Astrocyte (in vitro differentiated cells and primary cell): ENCODE measurements at regions not wholly inside any gene's neighbourhood (a gene's known extent, or its start where the extent isn't known, plus 50 kb on each side); places are given as distances from the start of the nearest gene placed in this dataset.

Experiments
- DNase-seq: peaks from one replicate; pipeline ENCODE4 v3.0.0-alpha.2; 2010; ENCODE audit warnings: low read depth
- FAIRE-seq: peaks from 2 replicates; lab custom pipeline; 2011; peaks lifted over from hg19 to GRCh38; lab: Jason Lieb, UNC
- H2AFZ ChIP-seq: 2 replicates; pipeline ENCODE4 v1.6.0; 2012; ENCODE audit warnings: low read depth, low read length, inconsistent platforms
- H3K27ac ChIP-seq: 2 replicates; pipeline ENCODE4 v1.5.1; 2011; ENCODE audit warnings: low read depth, low read length, inconsistent platforms
- H3K27me3 ChIP-seq: 2 replicates; pipeline ENCODE4 v1.6.0; 2011; ENCODE audit warnings: low read length, inconsistent platforms; ENCODE audit not compliant: insufficient read depth
- H3K36me3 ChIP-seq: 2 replicates; pipeline ENCODE4 v1.5.1; 2011; ENCODE audit warnings: low read length, inconsistent platforms; ENCODE audit not compliant: insufficient read depth
- H3K4me1 ChIP-seq: 2 replicates; pipeline ENCODE4 v1.5.1; 2011; ENCODE audit warnings: low read length, inconsistent platforms; ENCODE audit not compliant: insufficient read depth
- H3K4me2 ChIP-seq: 2 replicates; pipeline ENCODE4 v1.6.0; 2012; ENCODE audit warnings: low read length, inconsistent platforms
- H3K4me3 ChIP-seq: 2 replicates; pipeline ENCODE4 v1.5.1; 2011; ENCODE audit warnings: low read depth, mild to moderate bottlenecking, low read length, inconsistent platforms; ENCODE audit not compliant: insufficient read depth
- H3K79me2 ChIP-seq: 2 replicates; pipeline ENCODE4 v1.6.0; 2012; ENCODE audit warnings: mild to moderate bottlenecking, low read length, inconsistent platforms; ENCODE audit not compliant: insufficient read depth
- H3K9ac ChIP-seq: 2 replicates; pipeline ENCODE4 v1.6.0; 2012; ENCODE audit warnings: mild to moderate bottlenecking, low read length, inconsistent platforms
- H3K9me3 ChIP-seq: 2 replicates; pipeline ENCODE4 v1.5.1; 2012; ENCODE audit warnings: low read depth, mild to moderate bottlenecking, low read length, inconsistent platforms; ENCODE audit not compliant: insufficient read depth
- H4K20me1 ChIP-seq: 2 replicates; pipeline ENCODE4 v1.6.0; 2012; ENCODE audit warnings: low read length, inconsistent platforms; ENCODE audit not compliant: insufficient read depth
- H3K27ac Mint-ChIP-seq: one replicate; pipeline ENCODE4 v1.8.0; 2021; ENCODE audit warnings: mild to moderate bottlenecking, mixed read lengths; ENCODE audit not compliant: unreplicated experiment
- H3K27me3 Mint-ChIP-seq: one replicate; pipeline ENCODE4 v1.8.0; 2021; ENCODE audit warnings: low read depth, mixed read lengths; ENCODE audit not compliant: unreplicated experiment
- H3K36me3 Mint-ChIP-seq: one replicate; pipeline ENCODE4 v1.8.0; 2021; ENCODE audit warnings: low read depth, mixed read lengths; ENCODE audit not compliant: unreplicated experiment
- H3K4me1 Mint-ChIP-seq: one replicate; pipeline ENCODE4 v1.8.0; 2021; ENCODE audit warnings: low read depth, mixed read lengths; ENCODE audit not compliant: unreplicated experiment
- H3K4me3 Mint-ChIP-seq: one replicate; pipeline ENCODE4 v1.8.0; 2021; ENCODE audit warnings: mild to moderate bottlenecking, moderate library complexity, mixed read lengths; ENCODE audit not compliant: unreplicated experiment
- H3K9me3 Mint-ChIP-seq: one replicate; pipeline ENCODE4 v1.8.0; 2021; ENCODE audit warnings: mild to moderate bottlenecking, mixed read lengths; ENCODE audit not compliant: unreplicated experiment
- EZH2 ChIP-seq: IDR thresholded peaks from 2 replicates; pipeline ENCODE4 v1.6.1; 2012; ENCODE audit warnings: mild to moderate bottlenecking, low read length, inconsistent platforms; ENCODE audit not compliant: insufficient read depth
- TF ChIP-seq, protein P1 (sequence below): IDR thresholded peaks from 2 replicates; pipeline ENCODE4 v1.5.1; 2011; ENCODE audit warnings: low read depth, mild to moderate bottlenecking, inconsistent platforms, low read length, moderate library complexity; ENCODE audit not compliant: insufficient read depth

GRCh38 chr1:172824209-172824608 lies 165.3 kb downstream of the FASLG start:
- FAIRE-seq: no peak
- no peak overlapping the region for H3K4me3 ChIP-seq

DNA sequence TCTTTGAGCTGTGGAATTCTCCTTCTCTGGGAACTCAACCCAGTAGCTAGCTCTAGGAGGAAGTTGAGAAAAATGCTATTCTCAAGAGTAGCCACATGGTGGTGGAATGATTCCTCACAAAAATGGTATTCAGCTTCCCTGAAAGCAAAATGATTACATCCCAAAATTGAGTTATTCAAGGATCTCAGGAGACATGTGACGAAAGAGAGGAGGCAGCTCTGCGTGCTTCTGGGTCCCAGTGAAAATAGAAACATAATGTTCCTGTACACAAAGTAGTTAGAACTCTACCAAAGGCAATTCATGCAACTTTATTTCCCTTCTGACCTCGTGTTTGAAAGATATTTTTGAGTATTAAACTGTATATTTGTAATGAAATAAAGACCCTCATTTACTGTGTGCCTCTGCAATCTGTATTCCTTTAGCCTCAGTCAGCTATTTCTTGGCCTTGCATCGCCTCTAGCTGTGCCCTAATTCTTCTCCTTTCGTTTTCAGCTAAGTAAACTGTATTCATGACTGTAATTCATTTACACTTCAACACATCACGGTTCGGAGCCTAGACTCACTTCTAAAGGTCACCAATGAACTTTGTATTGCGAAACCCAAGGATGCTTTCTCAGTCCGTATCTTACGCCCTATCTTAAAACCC lies 167.3 kb downstream of the FASLG start:
- FAIRE-seq (peak; percentile 88), DNase-seq (peak; percentile 84)
- H3K27me3 ChIP-seq: no peaks in the 10 kb centered on the region
- H3K27me3 Mint-ChIP-seq: no peaks in the 10 kb centered on the region
- H3K9me3 Mint-ChIP-seq: no peaks in the 10 kb centered on the region
- peak overlapping the region; percentile 26 for H2AFZ ChIP-seq
- H3K4me1 ChIP-seq: peaks cover 8% of the 10 kb centered on the region
- no peaks in the 10 kb centered on the region for H3K79me2 ChIP-seq
- no peaks in the 10 kb centered on the region for H3K36me3 ChIP-seq
- H3K4me2 ChIP-seq: no peak overlapping the region
- H3K9me3 ChIP-seq: no peaks in the 10 kb centered on the region
- no peaks in the 10 kb centered on the region for H3K36me3 Mint-ChIP-seq
- TF ChIP-seq, protein P1, sequence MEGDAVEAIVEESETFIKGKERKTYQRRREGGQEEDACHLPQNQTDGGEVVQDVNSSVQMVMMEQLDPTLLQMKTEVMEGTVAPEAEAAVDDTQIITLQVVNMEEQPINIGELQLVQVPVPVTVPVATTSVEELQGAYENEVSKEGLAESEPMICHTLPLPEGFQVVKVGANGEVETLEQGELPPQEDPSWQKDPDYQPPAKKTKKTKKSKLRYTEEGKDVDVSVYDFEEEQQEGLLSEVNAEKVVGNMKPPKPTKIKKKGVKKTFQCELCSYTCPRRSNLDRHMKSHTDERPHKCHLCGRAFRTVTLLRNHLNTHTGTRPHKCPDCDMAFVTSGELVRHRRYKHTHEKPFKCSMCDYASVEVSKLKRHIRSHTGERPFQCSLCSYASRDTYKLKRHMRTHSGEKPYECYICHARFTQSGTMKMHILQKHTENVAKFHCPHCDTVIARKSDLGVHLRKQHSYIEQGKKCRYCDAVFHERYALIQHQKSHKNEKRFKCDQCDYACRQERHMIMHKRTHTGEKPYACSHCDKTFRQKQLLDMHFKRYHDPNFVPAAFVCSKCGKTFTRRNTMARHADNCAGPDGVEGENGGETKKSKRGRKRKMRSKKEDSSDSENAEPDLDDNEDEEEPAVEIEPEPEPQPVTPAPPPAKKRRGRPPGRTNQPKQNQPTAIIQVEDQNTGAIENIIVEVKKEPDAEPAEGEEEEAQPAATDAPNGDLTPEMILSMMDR: peak; percentile 78
- no peak for TF ChIP-seq EZH2
- H3K4me3 Mint-ChIP-seq: no peak overlapping the region
- no peak overlapping the region for H3K4me3 ChIP-seq
- H3K27ac ChIP-seq: no peak overlapping the region
- peaks cover 8% of the 10 kb centered on the region for H3K4me1 Mint-ChIP-seq
- H3K9ac ChIP-seq: no peak overlapping the region
- no peaks in the 10 kb centered on the region for H4K20me1 ChIP-seq
- no peak overlapping the region for H3K27ac Mint-ChIP-seq

More at GRCh38 chr1:172824209-172824608, 165.3 kb downstream of the FASLG start:
- Histone ChIP-seq H4K20me1 (no peaks in the 10 kb centered on the region), H3K27ac (no peak overlapping the region), H3K79me2 (no peaks in the 10 kb centered on the region), H3K9ac (no peak overlapping the region), H3K4me1 (peaks cover 8% of the 10 kb centered on the region), H3K36me3 (no peaks in the 10 kb centered on the region), H2AFZ (no peak overlapping the region), H3K9me3 (no peaks in the 10 kb centered on the region), H3K4me2 (no peak overlapping the region), H3K27me3 (no peaks in the 10 kb centered on the region)
- peak; percentile 60 for DNase-seq
- Mint-ChIP-seq H3K4me1 (peaks cover 10% of the 10 kb centered on the region), H3K9me3 (no peaks in the 10 kb centered on the region), H3K36me3 (peaks cover 2% of the 10 kb centered on the region), H3K4me3 (no peak overlapping the region), H3K27me3 (no peaks in the 10 kb centered on the region), H3K27ac (no peak overlapping the region)
- TF ChIP-seq, protein P1: no peak
- TF ChIP-seq EZH2: no peak

DNA sequence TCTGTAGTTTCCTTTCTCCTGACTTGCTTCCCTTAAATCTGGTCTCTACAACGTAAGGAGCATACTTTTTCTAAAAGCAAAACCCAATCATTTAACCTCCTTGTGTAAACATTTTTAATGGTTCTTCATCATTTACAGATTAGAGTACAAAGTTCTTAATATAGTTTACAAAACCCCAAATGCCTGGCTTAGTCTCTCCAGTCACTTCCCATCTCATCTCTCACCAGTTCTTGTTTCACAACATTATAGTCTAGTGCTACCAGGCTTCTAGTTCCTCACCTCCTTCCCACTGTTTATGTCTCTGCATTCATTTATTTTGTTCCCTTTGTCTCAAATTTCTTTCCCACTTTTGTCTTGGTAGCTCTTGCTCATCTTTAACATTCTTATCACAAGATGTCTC lies 168.4 kb downstream of the FASLG start:
- FAIRE-seq (no peak), DNase-seq (no peak)
- H3K79me2 ChIP-seq: no peaks in the 10 kb centered on the region
- H3K4me2 ChIP-seq: no peak overlapping the region
- H2AFZ ChIP-seq: no peak overlapping the region
- no peaks in the 10 kb centered on the region for H3K27me3 ChIP-seq
- Mint-ChIP-seq H3K9me3 (no peaks in the 10 kb centered on the region), H3K27ac (no peak overlapping the region), H3K4me3 (no peak overlapping the region), H3K27me3 (no peaks in the 10 kb centered on the region), H3K36me3 (no peaks in the 10 kb centered on the region), H3K4me1 (peaks cover 4% of the 10 kb centered on the region)
- no peaks in the 10 kb centered on the region for H3K9me3 ChIP-seq
- H3K4me1 ChIP-seq: peaks cover 8% of the 10 kb centered on the region
- H4K20me1 ChIP-seq: no peaks in the 10 kb centered on the region
- no peak for TF ChIP-seq EZH2
- TF ChIP-seq, protein P1: no peak
- no peak overlapping the region for H3K9ac ChIP-seq
- H3K4me3 ChIP-seq: no peak overlapping the region
- H3K27ac ChIP-seq: no peak overlapping the region
- H3K36me3 ChIP-seq: no peaks in the 10 kb centered on the region
